ENCODE measurements at regions not wholly inside any gene's neighbourhood (a gene's known extent, or its start where the extent isn't known, plus 50 kb on each side); places are given as distances from the start of the nearest gene placed in this dataset.
A peak's percentile ranks its signal among the peaks of the same experiment; 100 is the strongest.

- intact Hi-C loops (cut with DNase I), result no loop called here
- Histone ChIP-seq H3K4me3 (ENCODE audit: low read length) (no peak overlapping the region), H3K4me1 (ENCODE audit: control insufficient read depth, insufficient read depth, low read length) (no peaks in the 10 kb centered on the region), H3K27ac (ENCODE audit: low read length) (no peak overlapping the region), H3K27me3 (ENCODE audit: control insufficient read depth, insufficient read depth) (no peaks in the 10 kb centered on the region), H3K9me3 (ENCODE audit: control insufficient read depth, low read length) (no peaks in the 10 kb centered on the region)
- no peak for DNase-seq
- WGBS, result 76% methylated on average over 3 of the region's 3 CpGs
- no peak for ATAC-seq
Observed at GRCh38 chr2:133721118-133721517, 152.9 kb upstream of the NCKAP5 start.

GRCh38 chr2:133723133-133723532, 154.9 kb upstream of the NCKAP5 start:
- intact Hi-C loops (cut with DNase I), result no loop called here
- ATAC-seq, result no peak
- 88% methylated on average over 3 of the region's 3 CpGs for WGBS

GRCh38 chr2:133726973-133727372, 158.7 kb upstream of the NCKAP5 start:
- H3K9me3 ChIP-seq (ENCODE audit: control insufficient read depth, low read length), result no peaks in the 10 kb centered on the region

More at GRCh38 chr2:133723133-133723532, 154.9 kb upstream of the NCKAP5 start:
- no peak overlapping the region for H3K4me3 ChIP-seq (ENCODE audit: low read length)
- H3K27ac ChIP-seq (ENCODE audit: low read length), result no peak overlapping the region
- DNase-seq, result no peak
- no peaks in the 10 kb centered on the region for H3K27me3 ChIP-seq (ENCODE audit: control insufficient read depth, insufficient read depth)
- peaks cover 3% of the 10 kb centered on the region for H3K4me1 ChIP-seq (ENCODE audit: control insufficient read depth, insufficient read depth, low read length)
- H3K9me3 ChIP-seq (ENCODE audit: control insufficient read depth, low read length), result no peaks in the 10 kb centered on the region

GRCh38 chr2:133732059-133732458, 163.8 kb upstream of the NCKAP5 start:
- no peaks in the 10 kb centered on the region for H3K9me3 ChIP-seq (ENCODE audit: control insufficient read depth, low read length)
- intact Hi-C loops (cut with DNase I), result no loop called here
- no peaks in the 10 kb centered on the region for H3K27me3 ChIP-seq (ENCODE audit: control insufficient read depth, insufficient read depth)
- peaks cover 4% of the 10 kb centered on the region for H3K4me1 ChIP-seq (ENCODE audit: control insufficient read depth, insufficient read depth, low read length)
- WGBS, result 96% methylated on average over 2 of the region's 2 CpGs
- ATAC-seq (no peak), DNase-seq (no peak)
- H3K27ac ChIP-seq (ENCODE audit: low read length), result no peak overlapping the region
- H3K4me3 ChIP-seq (ENCODE audit: low read length), result no peak overlapping the region

More at GRCh38 chr2:133726973-133727372, 158.7 kb upstream of the NCKAP5 start:
- DNase-seq (no peak), ATAC-seq (no peak)
- Histone ChIP-seq H3K4me3 (ENCODE audit: low read length) (peak overlapping the region; percentile 46), H3K27ac (ENCODE audit: low read length) (no peak overlapping the region), H3K27me3 (ENCODE audit: control insufficient read depth, insufficient read depth) (no peaks in the 10 kb centered on the region), H3K4me1 (ENCODE audit: control insufficient read depth, insufficient read depth, low read length) (peaks cover 3% of the 10 kb centered on the region)
- 36% methylated on average over 5 of the region's 5 CpGs for WGBS
- intact Hi-C loops (cut with DNase I), result no loop called here

GRCh38 chr2:133732982-133733900, 165.0 kb upstream of the NCKAP5 start:
- 54% methylated on average over 6 of the region's 6 CpGs for WGBS
- H3K4me1 ChIP-seq (ENCODE audit: control insufficient read depth, insufficient read depth, low read length), result peaks cover 2% of the 10 kb centered on the region
- H3K27ac ChIP-seq (ENCODE audit: low read length), result no peak overlapping the region
- ATAC-seq, result peak; percentile 52 to 64
- DNase-seq, result no peak
- no peaks in the 10 kb centered on the region for H3K27me3 ChIP-seq (ENCODE audit: control insufficient read depth, insufficient read depth)
- no peak overlapping the region for H3K4me3 ChIP-seq (ENCODE audit: low read length)
- intact Hi-C loops (cut with DNase I), result no loop called here
- no peaks in the 10 kb centered on the region for H3K9me3 ChIP-seq (ENCODE audit: control insufficient read depth, low read length)

- Histone ChIP-seq H3K4me1 (ENCODE audit: control insufficient read depth, insufficient read depth, low read length) (peaks cover 2% of the 10 kb centered on the region), H3K4me3 (ENCODE audit: low read length) (no peak overlapping the region), H3K27me3 (ENCODE audit: control insufficient read depth, insufficient read depth) (no peaks in the 10 kb centered on the region), H3K27ac (ENCODE audit: low read length) (no peak overlapping the region), H3K9me3 (ENCODE audit: control insufficient read depth, low read length) (no peaks in the 10 kb centered on the region)
- 72% methylated on average over 2 of the region's 2 CpGs for WGBS
- intact Hi-C loops (cut with DNase I), result no loop called here
- no peak for ATAC-seq
- DNase-seq, result no peak
Observed at GRCh38 chr2:133733901-133734255, 165.6 kb upstream of the NCKAP5 start.

- Histone ChIP-seq H3K9me3 (ENCODE audit: control insufficient read depth, low read length) (no peaks in the 10 kb centered on the region), H3K4me1 (ENCODE audit: control insufficient read depth, insufficient read depth, low read length) (peaks cover 2% of the 10 kb centered on the region), H3K4me3 (ENCODE audit: low read length) (no peak overlapping the region), H3K27me3 (ENCODE audit: control insufficient read depth, insufficient read depth) (no peaks in the 10 kb centered on the region), H3K27ac (ENCODE audit: low read length) (no peak overlapping the region)
- intact Hi-C loops (cut with DNase I), result no loop called here
- 77% methylated on average over 3 of the region's 3 CpGs for WGBS
- no peak for ATAC-seq
- DNase-seq, result no peak
Observed at GRCh38 chr2:133734716-133735495, 166.6 kb upstream of the NCKAP5 start.

GRCh38 chr2:133736674-133737073, 168.4 kb upstream of the NCKAP5 start:
- intact Hi-C loops (cut with DNase I), result no loop called here
- no peak for ATAC-seq
- WGBS, result 60% methylated on average over 4 of the region's 4 CpGs
- no peaks in the 10 kb centered on the region for H3K27me3 ChIP-seq (ENCODE audit: control insufficient read depth, insufficient read depth)
- H3K9me3 ChIP-seq (ENCODE audit: control insufficient read depth, low read length), result no peaks in the 10 kb centered on the region
- DNase-seq, result no peak
- H3K4me3 ChIP-seq (ENCODE audit: low read length), result no peak overlapping the region
- H3K27ac ChIP-seq (ENCODE audit: low read length), result no peak overlapping the region
- peaks cover 2% of the 10 kb centered on the region for H3K4me1 ChIP-seq (ENCODE audit: control insufficient read depth, insufficient read depth, low read length)

GRCh38 chr2:133737242-133737993, 169.2 kb upstream of the NCKAP5 start:
- 51% methylated on average over 2 of the region's 2 CpGs for whole genome bisulfite sequencing
- intact Hi-C loops (cut with DNase I), result no loop called here
- H3K9me3 ChIP-seq (ENCODE audit: control insufficient read depth, low read length), result no peaks in the 10 kb centered on the region

GRCh38 chr2:133739039-133739438, 170.8 kb upstream of the NCKAP5 start:
- H3K9me3 ChIP-seq (ENCODE audit: control insufficient read depth, low read length), result no peaks in the 10 kb centered on the region
- ATAC-seq (no peak), DNase-seq (no peak)
- no peaks in the 10 kb centered on the region for H3K27me3 ChIP-seq (ENCODE audit: control insufficient read depth, insufficient read depth)
- intact Hi-C loops (cut with DNase I), result no loop called here
- peaks cover 2% of the 10 kb centered on the region for H3K4me1 ChIP-seq (ENCODE audit: control insufficient read depth, insufficient read depth, low read length)
- no peak overlapping the region for H3K4me3 ChIP-seq (ENCODE audit: low read length)
- H3K27ac ChIP-seq (ENCODE audit: low read length), result no peak overlapping the region

More at GRCh38 chr2:133737242-133737993, 169.2 kb upstream of the NCKAP5 start:
- ATAC-seq (no peak), DNase-seq (no peak)
- H3K4me3 ChIP-seq (ENCODE audit: low read length), result no peak overlapping the region
- peaks cover 2% of the 10 kb centered on the region for H3K4me1 ChIP-seq (ENCODE audit: control insufficient read depth, insufficient read depth, low read length)
- no peaks in the 10 kb centered on the region for H3K27me3 ChIP-seq (ENCODE audit: control insufficient read depth, insufficient read depth)
- no peak overlapping the region for H3K27ac ChIP-seq (ENCODE audit: low read length)

GRCh38 chr2:133740500-133740899, 172.2 kb upstream of the NCKAP5 start:
- intact Hi-C loops (cut with DNase I), result no loop called here
- Histone ChIP-seq H3K4me3 (ENCODE audit: low read length) (no peak overlapping the region), H3K27ac (ENCODE audit: low read length) (no peak overlapping the region), H3K9me3 (ENCODE audit: control insufficient read depth, low read length) (no peaks in the 10 kb centered on the region), H3K27me3 (ENCODE audit: control insufficient read depth, insufficient read depth) (no peaks in the 10 kb centered on the region), H3K4me1 (ENCODE audit: control insufficient read depth, insufficient read depth, low read length) (no peaks in the 10 kb centered on the region)
- no peak for ATAC-seq
- WGBS, result 92% methylated on average over 1 of the region's 1 CpG
- no peak for DNase-seq

All from right cardiac atrium (tissue), 5 donors.